Fibroblast of skin of left biceps (primary cell): ENCODE measurements at regions not wholly inside any gene's neighbourhood (a gene's known extent, or its start where the extent isn't known, plus 50 kb on each side); places are given as distances from the start of the nearest gene placed in this dataset.
"Not testable (repeated sequence)": the region's sequence is repeated elsewhere in the genome, so short reads cannot be mapped to it uniquely, and the experiment has no call there.

Experiments used
- DNase-seq, 2 experiments: peaks; one replicate each; pipeline ENCODE4 v3.0.0-alpha.2; 2013; ENCODE audit warnings: low read depth in 2 of 2

GRCh38 chr9:7739595-7739994, 60.0 kb downstream of the DMAC1 start:
- no peak for DNase-seq

- DNase-seq: no peak
Measured at GRCh38 chr9:7735311-7735710, 64.3 kb downstream of the DMAC1 start.

GRCh38 chr9:7730164-7730445, 69.5 kb downstream of the DMAC1 start:
- DNase-seq: no peak

- no peak for DNase-seq
Measured at GRCh38 chr9:7729371-7730163, 70.0 kb downstream of the DMAC1 start.

GRCh38 chr9:7721291-7721690, 78.3 kb downstream of the DMAC1 start:
- no peak for DNase-seq

GRCh38 chr9:7713088-7713487, 86.5 kb downstream of the DMAC1 start:
- not testable (repeated sequence) for DNase-seq

GRCh38 chr9:7710686-7711085, 88.9 kb downstream of the DMAC1 start:
- DNase-seq: no peak

- no peak for DNase-seq
Measured at GRCh38 chr9:7707934-7708333, 91.6 kb downstream of the DMAC1 start.

- no peak for DNase-seq
Measured at GRCh38 chr9:7704543-7704942, 95.0 kb downstream of the DMAC1 start.

- DNase-seq: no peak
Measured at GRCh38 chr9:7691909-7692308, 107.7 kb downstream of the DMAC1 start.

GRCh38 chr9:7690014-7690413, 109.6 kb downstream of the DMAC1 start:
- no peak for DNase-seq

GRCh38 chr9:7688626-7689025, 111.0 kb downstream of the DMAC1 start:
- no peak for DNase-seq

GRCh38 chr9:7676609-7677156, 122.9 kb downstream of the DMAC1 start:
- DNase-seq: no peak

- DNase-seq: no peak
Measured at GRCh38 chr9:7671847-7672246, 127.7 kb downstream of the DMAC1 start.

GRCh38 chr9:7668541-7668940, 131.0 kb downstream of the DMAC1 start:
- DNase-seq: no peak

GRCh38 chr9:7665874-7666273, 133.7 kb downstream of the DMAC1 start:
- DNase-seq: no peak

- no peak for DNase-seq
Measured at GRCh38 chr9:7659766-7660165, 139.8 kb downstream of the DMAC1 start.

- DNase-seq: no peak
Measured at GRCh38 chr9:7656636-7657035, 142.9 kb downstream of the DMAC1 start.

- no peak for DNase-seq
Measured at GRCh38 chr9:7653262-7653661, 146.3 kb downstream of the DMAC1 start.

GRCh38 chr9:7640231-7640630, 159.3 kb downstream of the DMAC1 start:
- peak; percentile 42 to 43 for DNase-seq

- DNase-seq: no peak
Measured at GRCh38 chr9:7639471-7639870, 160.1 kb downstream of the DMAC1 start.

GRCh38 chr9:7636838-7637467, 162.6 kb downstream of the DMAC1 start:
- DNase-seq: no peak

GRCh38 chr9:7636309-7636708, 163.3 kb downstream of the DMAC1 start:
- no peak for DNase-seq
